ENCODE measurements at regions not wholly inside any gene's neighbourhood (a gene's known extent, or its start where the extent isn't known, plus 50 kb on each side); places are given as distances from the start of the nearest gene placed in this dataset.

DNA sequence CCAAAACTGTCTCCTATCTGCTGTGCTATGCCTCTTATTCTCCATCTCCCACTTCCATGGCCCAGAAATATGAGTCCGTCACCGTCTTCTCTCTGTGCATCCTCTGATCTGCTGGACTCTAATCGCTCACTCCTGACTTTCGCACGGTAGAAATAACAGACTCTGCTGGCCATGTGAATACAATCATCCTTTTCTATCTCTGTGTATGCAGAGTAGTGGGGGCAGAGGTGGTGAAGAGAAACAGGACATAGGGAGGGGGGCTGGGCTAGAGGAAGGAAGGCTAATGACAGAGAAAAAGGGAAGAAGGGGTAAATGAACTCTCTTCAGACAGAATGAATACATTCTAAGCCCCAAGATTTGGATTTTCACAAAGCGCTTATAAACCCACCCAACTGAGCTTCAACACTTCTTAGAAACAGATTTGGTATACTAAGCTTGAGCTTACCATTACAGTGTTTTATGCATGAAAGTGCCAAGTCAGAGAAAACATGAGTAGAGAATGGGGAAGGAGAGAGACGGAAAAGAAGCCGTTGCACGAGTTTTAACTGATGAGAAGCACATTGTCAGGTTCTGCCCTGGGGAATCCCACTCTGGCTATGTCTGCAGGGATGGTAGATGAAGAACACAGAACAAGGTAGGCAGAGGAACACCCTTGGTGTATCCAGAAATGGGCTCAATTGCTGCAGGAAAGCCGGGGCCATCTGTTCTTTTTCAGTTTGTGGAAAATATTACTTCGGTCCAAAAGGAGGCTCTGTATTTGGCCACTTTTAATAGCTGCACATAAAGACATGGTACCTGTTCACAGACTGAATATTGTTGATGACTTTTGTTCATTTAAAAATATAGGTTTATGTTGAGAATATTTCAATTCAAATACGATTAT is 324.7 kb downstream of the ETS1 start:
- no peak for DNase-seq (ENCODE audit: low read depth)

DNA sequence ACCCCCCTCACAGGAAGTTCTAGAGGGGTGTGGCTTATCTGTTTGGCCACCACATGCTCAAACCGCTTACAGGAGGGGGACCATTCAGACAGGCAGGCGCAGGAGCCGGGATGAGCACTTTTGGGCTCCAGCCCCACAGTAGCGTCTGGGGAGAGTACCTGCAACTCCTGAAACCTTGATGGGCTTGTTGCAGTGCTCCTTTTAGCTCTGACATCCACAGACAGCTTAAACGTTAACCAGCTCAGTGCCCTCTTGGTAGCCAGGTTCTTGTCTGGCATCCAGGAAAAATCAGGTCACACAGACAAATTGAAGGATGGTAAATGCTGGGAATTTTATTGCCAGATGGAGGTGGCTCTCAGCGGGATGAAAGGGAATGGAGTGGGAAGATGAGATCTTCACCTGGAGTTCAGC is 326.3 kb downstream of the ETS1 start:
- no peak for DNase-seq (ENCODE audit: low read depth)

DNA sequence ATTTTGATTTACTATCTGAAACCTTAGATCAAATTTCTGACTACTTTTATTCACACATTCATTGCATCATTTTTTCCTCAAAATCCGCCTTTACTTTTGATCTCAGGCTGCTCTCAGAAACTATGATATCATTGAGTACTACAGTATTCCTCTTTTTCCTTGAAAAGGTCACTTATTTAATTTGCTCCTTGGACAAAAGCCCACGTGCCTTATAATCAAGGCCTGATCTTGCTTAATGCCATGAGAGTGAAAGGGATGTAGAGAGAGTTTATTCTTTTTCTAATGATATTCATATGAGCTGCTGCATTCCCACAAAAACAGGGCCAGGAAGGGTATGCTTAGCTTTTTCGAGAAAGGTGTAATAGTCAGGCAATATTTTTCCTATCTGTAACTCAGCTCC is 327.0 kb downstream of the ETS1 start:
- DNase-seq (ENCODE audit: low read depth), result no peak

DNA sequence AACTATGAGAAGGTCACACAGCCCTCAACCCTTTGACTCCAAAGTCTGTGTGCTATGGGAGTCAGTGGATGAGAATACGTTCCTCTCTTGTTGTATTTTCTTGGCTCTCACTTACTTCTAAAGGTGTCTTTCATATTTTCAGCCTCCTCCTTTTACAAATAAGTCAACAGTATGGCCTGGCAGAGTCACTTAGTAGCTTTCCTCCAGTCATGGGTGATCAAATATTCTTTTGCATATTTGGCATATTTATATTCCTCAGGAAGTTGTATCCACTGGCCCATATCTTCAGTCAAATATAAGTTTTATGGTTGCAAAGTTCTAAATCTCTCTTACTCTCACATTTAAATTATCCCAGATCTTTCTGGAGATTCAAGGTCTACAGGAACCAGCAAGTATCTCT is 327.5 kb downstream of the ETS1 start:
- DNase-seq (ENCODE audit: low read depth), result no peak

DNA sequence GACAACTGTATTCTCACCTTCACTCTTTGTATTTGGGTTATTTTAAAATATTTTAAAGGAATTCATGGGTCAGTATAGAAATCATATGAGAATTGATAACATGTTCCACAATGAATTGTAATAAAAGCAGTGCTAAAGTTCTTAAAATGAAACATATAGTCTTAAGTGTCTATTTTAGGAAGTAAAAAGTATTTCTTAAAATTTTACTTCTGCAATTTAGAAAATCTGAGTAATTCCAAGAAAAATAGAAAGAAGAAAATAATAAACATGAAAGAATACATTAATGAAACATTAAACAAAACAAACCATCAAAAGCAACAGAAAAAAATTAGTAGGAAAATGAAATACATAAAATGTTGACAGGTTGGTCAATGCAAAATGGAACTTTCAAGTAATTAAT is 332.4 kb downstream of the ETS1 start:
- DNase-seq (ENCODE audit: low read depth), result no peak

DNA sequence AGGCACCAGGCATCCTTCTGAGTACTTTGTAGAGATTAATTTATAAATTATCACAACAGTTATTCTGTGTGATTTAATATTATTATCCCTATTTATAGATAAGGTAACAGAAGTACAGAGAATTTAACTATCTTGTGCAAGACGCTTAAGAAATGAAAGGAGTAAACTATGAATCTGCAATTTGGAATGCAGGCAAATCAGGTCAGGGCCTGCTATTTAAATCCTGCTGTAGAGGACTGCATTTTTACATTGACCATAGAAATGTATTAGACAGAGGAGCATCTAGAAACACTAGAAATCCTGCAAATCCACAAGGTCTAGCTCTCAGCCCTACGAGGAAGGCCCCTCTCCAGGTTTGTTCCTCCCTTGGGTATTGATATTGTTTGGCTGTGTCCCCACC is 336.2 kb downstream of the ETS1 start:
- no peak for DNase-seq (ENCODE audit: low read depth)

DNA sequence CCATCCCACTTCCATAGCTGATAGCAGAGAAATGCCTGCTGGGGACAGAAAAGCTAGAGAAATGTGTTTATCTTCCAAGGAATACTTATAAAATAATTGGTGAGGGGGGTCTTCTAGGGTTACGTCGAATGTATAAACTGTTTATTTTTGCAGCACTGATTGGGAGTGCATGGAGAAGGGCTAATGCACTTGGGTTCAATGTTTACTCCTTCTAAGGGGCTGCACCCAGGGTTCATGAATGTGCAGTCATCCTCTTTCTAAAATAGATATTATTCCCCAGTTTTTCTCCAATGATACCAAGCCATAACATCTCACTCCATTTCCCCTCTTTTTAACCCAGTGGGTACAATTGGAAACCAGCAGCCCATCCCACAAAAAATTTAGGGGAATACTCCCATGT is 336.9 kb downstream of the ETS1 start:
- DNase-seq (ENCODE audit: low read depth), result no peak

DNA sequence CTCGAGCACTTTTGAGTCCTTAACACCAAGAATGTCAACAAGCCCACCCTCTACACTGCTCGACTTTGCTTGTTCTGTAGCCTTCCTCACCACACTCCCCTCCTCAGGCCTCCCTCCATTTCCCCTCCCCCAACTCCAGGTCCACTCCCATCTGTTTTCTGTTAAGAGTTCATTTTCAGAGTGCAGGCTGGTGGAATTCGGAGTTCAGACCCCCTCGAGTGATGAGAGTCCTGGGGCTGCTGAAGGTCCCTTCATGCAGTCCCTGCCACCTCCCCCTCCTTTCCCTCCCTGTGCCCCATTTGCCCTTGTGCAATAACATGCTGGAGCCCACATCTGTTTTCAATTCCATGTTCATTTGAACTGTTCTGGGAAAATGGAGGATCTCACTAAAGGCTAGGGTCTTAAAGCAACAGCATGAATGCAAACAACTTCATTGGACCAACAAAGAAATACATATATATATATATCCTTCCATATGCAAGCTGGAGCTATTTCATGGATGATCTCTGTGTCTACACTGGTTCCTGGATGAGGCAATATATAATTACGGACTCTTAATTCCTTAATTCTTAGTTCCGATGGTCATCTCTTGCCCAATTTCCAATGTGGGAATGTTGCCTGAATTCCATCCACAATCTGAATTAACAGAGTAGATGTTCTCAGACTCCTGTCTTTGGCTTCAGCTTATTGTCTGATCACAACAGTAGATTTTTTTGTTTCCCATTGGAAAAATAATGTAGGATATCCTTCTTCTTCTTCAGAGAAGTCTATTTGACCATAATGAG is 340.4 kb downstream of the ETS1 start:
- no peak for DNase-seq (ENCODE audit: low read depth)

DNA sequence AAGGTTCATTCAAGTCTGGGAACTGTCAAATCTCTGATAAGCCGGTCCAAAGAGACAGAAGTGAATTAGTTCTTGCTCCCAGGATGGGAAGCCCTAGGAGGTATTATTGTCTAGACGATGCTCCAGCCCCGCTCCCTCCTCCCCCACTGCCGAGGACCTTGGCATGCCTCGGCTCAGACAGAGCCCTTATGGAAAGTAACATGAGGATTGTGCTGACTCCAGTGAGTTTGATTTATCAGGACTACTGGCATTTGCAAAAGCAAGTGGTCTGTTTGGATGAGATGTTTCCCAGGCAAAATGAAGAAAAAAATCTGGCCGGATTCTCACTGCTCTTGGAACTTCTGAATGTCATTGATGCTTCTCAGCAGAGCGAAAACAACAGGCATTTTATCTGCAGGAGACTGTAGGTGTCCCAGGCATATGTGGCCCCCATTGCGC is 341.0 kb downstream of the ETS1 start:
- DNase-seq (ENCODE audit: low read depth), result no peak

DNA sequence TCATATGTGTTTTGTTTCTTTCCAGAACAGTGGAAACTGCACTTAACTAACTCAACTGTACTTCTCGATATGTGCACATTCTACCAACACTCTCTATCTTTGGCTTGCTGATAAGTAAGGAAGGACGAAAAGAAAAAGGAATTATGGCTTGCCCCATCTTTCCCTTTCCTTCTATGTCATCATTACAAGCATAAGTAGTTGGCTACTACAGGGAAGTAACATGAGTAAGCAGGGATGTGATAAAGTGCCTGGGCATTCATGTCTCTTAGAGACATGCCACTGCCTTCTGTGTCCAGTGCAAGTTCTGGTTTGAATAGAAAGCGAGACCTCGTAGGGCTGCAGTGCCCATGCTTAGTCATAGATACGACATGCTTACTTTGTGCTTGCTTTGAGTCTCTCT is 342.5 kb downstream of the ETS1 start:
- no peak for DNase-seq (ENCODE audit: low read depth)

DNA sequence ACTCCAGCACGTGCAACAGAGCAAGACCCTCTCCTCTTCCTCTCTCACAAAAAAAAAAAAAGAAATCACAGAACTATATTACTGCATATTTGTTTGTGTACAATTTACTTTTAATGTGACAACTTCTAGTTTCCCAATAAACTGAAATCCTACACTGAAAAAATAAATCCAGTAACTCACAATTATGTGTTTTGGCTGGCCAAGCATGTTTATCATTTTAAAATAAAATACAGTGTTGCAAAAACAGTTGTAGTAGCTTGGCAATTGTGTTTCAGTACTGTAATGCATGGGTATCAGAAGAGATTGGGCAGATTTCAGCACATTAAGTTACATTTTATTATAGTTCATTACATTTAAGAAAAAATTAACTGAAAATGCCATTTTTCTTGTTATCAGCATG is 344.9 kb downstream of the ETS1 start:
- DNase-seq (ENCODE audit: low read depth), result no peak

DNA sequence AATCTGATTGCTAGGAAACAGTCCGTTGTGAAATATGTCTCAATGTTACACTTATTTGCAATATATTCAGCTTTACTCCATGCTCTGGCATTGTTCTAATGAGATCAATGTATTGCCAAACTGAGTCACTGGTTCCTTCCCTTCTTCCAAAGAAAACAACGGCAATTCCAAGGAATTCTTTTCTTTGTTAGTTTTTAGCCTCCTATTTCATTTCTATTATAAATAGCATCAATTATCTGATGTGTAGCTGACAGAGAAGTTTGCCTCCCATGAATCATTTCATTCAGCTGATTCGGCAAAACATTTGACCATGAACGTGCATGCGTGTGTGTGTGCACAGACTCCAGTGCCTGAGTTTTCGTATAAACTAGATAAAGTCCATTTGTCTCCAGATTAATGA is 346.8 kb downstream of the ETS1 start:
- no peak for DNase-seq (ENCODE audit: low read depth)

DNA sequence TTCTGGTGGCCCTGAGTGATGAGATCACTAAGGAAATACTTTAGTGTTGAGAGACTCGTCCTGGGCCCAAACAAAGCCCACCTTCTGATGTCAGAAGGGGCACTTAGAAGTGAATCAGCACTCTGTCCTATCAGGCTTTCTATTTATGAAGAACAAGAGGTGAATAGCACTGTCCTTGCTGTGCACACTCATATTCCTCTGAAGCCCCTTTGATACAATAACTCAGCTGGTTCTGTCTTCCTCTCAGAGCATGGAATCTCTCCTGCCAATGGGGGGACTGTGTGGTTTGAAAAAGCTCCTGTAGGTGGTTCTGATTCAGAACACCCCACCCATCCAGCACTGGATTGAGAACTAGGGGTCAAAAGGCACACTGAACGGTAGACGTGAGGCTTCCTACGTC is 348.1 kb downstream of the ETS1 start:
- DNase-seq (ENCODE audit: low read depth), result no peak

DNA sequence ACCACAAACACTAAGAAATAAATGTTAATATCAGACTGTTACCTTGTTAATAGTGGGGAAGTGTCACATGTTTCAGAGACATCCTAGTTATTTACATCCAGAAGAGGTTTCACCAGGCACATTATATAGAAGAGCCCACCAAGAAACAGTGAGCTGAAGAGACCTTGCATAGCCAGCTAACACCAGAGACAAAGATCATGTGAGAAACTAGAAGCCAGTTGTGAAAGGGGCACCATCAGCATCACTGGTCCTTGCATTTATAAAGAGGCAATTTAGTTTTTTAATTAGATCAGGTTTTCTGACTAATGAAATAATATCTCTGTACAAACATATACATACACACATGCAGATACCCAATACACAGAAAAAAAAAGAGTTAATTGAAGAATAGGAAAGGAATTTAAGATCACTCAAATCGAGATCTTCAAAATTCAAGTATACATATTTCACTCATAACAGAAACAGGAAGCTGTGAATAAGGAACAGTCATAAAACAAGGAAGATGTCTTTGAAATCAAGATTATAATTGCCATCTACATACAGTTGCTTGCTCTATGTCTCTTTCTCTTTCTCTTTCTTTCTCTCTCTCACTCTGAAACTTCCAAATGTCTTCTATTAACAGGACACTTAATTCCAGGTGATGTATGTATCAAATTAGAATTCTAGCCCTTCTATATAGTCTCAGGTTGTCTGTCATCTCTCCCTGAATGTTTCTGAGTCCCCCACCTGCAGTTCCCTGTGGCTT is 348.7 kb downstream of the ETS1 start:
- DNase-seq (ENCODE audit: low read depth), result no peak

DNA sequence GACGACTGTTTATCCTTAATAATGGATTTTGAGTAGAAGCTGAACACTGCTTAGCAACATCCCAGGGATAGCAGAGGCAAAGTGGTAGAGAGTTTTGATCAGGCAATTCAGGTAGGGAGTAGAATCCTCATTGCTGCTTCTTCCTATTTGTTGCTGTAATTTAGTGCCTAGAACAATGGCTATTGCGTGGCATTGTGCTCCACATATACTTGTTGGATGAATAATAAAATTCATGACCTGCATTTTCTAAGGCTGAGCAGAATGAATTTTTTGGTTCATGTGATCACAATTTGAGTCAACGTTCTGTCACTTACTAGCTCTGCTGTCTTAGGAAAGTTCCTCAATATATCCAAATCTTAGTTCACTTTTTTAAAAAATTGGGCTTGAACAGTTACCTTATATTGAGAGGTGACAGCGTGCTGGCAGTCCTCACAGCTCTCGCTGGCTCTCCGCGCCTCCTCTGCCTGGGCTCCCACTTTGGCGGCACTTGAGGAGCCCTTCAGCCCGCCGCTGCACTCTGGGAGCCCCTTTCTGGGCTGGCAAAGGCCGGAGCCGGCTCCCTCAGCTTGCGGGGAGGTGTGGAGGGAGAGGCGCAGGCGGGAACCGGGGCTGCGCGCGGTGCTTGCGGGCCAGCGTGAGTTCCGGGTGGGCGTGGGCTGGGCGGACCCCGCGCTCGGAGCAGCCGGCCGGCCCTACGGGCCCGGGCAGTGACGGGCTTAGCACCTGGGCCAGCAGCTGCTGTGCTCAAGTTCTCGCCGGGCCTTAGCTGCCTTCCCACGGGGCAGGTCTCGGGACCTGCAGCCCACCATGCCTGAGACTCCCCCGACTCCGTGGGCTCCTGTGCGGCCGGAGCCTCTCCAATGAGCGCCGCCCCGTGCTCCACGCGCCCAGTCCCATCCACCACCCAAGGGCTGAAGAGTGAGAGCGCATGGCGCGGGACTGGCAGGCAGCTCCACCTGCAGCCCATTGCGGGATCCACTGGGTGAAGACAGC is 350.6 kb downstream of the ETS1 start:
- DNase-seq (ENCODE audit: low read depth), result no peak

DNA sequence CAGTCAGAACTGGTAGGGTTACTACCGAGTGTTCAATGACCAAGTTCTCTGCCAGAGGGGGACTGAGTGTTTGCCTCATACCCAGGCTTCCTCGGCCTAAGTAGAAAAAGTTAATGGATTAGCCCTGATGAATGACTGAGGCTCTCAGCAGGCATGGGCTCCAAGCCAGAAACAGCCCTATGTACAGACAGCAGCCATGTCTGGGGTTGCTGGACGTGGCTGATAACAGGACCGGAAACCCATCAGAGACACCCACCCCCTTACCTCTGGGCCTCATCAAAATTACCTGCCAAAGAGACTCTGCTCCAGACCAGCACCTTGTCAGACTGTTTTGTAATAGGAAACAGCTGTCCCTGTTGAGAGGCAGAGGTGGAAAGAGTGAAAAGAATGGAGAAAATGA is 351.4 kb downstream of the ETS1 start:
- no peak for DNase-seq (ENCODE audit: low read depth)

DNA sequence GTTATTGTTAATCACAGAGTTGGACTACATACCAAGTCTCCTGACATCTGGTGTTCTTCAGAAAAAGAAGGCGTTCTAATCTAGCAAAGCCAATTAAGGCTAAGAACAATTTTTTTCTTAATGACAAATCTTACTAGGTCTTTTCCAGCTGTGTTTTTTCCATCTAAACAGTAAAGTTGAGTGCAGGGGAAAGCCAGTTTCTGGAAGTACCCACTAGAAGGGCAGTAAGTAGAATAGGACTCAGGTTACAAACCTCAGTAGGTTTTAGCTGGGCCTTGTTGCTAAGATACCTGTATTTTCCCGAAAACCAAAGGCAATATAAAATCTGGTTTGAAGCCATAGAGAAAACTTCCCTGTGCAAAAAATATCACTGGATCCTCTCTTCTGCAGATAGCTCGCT is 351.9 kb downstream of the ETS1 start:
- no peak for DNase-seq (ENCODE audit: low read depth)

DNA sequence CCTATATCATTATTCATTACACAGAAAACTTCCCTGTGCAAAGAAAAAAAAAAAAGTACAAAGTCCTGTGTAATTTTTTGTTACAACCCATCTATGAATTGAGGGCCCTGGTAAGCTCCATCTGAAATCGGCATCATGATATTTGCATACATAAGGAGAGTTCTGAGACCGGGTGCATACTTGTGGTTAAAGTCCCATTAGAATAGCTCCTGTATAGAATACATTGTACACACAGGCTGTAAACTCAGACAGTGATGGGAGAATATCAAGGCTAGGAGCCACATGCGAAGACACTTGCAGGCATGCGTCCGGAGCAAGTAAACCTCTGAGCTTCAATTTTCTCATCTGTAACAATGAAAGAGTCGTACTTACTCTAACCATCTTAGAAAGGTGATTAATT is 353.2 kb downstream of the ETS1 start:
- no peak for DNase-seq (ENCODE audit: low read depth)

DNA sequence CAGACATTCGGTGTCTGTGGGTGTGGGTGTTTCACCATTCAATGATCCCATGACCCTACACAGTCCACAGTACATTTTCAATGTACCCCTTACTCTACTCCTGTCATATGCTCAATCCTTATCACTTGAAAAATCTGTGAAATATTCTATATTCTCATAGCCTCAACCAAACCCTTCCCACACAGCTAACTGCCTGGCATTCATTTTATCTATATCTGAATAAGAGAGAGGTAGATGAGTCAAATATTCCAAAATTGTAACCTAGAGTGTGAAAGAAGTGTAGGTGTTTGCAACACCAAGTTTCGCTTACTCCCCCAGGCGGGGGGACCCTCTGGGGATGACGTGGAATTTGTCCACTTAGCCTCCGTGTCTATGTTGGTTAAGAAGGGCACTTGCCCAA is 354.8 kb downstream of the ETS1 start:
- no peak for DNase-seq (ENCODE audit: low read depth)

DNA sequence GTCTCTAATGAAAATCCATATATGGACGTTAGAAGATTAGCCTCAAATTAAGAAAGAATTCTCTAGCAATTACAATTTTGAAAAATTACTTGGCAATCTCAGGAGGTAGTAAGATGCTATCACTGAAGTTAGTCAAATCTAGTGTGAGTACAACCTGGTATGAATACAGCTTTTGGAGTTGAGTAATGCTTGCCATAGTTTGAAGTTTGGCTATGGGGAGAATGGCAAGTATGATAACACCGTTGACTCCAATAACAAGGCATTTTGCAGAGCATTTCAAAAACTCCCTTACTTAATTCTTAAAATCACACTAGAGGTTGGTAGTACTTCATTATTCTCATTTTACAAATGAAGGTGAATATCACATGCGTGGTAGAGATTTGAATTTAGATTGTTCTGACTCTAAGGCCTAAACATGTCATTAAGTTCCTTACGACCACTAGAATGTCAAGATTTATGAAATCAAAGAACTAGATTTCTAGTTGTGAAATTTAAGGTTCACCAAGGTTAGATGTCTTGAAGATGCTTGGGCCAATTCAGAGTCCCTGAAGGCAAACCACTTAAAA is 355.4 kb downstream of the ETS1 start:
- no peak for DNase-seq (ENCODE audit: low read depth)

DNA sequence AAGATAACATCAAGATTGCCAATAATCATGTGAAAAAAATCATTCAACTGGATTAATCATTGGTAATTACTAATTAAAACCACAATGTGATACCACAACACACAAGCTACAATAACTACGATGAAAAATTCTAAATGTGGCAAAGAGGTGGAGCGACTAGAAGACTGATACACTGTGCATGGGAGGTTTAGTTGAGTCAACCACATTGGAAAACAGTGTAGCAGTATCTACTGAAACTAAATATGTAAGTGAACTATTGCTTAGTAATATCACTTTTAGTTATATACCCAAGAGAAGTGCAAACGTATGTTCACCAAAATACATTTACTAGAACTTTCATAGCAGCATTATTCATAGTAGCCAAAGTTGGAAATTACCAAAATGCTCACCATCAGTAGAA is 359.9 kb downstream of the ETS1 start:
- DNase-seq (ENCODE audit: low read depth), result no peak

Data from activated gamma-delta T cell treated with anti-CD3 and anti-CD28 coated beads, Interleukin-2, amount 50 U/mL, for 16 hours (primary cell).